HEK293T (cell line): ENCODE measurements at regions not wholly inside any gene's neighbourhood (a gene's known extent, or its start where the extent isn't known, plus 50 kb on each side); places are given as distances from the start of the nearest gene placed in this dataset.
"Not testable (repeated sequence)": the region's sequence is repeated elsewhere in the genome, so short reads cannot be mapped to it uniquely, and the experiment has no call there.

Source experiments
- BHLHE40 ChIP-seq: fragments of 450-650 bp; IDR thresholded peaks from 2 replicates; pipeline ENCODE4 v1.6.1; 2016; ENCODE audit warnings: mild to moderate bottlenecking, moderate library complexity, borderline replicate concordance
- ELF4 ChIP-seq: fragments of 450-650 bp; IDR thresholded peaks from 2 replicates; pipeline ENCODE4 v1.6.1; 2017; ENCODE audit warnings: antibody characterized with exemption
- FOXA1 ChIP-seq: fragments of 450-650 bp; IDR thresholded peaks from 2 replicates; pipeline ENCODE4 v1.6.1; 2016; ENCODE audit warnings: mild to moderate bottlenecking
- FOXK2 ChIP-seq: fragments of 450-650 bp; IDR thresholded peaks from 2 replicates; pipeline ENCODE4 v1.6.1; 2016; ENCODE audit warnings: mild to moderate bottlenecking
- FOXM1 ChIP-seq: fragments of 450-650 bp; IDR thresholded peaks from 2 replicates; pipeline ENCODE4 v1.6.1; 2017; ENCODE audit warnings: mild to moderate bottlenecking, borderline replicate concordance
- HDGF ChIP-seq: fragments of 450-650 bp; IDR thresholded peaks from 2 replicates; pipeline ENCODE4 v1.6.1; 2017; ENCODE audit warnings: antibody characterized with exemption, borderline replicate concordance
- L3MBTL2 ChIP-seq: fragments of 450-650 bp; conservative IDR thresholded peaks from 2 replicates; pipeline ENCODE4 v1.6.1; 2016; ENCODE audit warnings: mild to moderate bottlenecking
- LEF1 ChIP-seq: fragments of 450-650 bp; IDR thresholded peaks from 2 replicates; pipeline ENCODE4 v1.6.1; 2017; ENCODE audit warnings: mild to moderate bottlenecking, borderline replicate concordance
- NFRKB ChIP-seq: fragments of 450-650 bp; IDR thresholded peaks from 2 replicates; pipeline ENCODE4 v1.6.1; 2016; ENCODE audit warnings: mild to moderate bottlenecking, moderate library complexity
- SP1 ChIP-seq: fragments of 450-650 bp; IDR thresholded peaks from 2 replicates; pipeline ENCODE4 v1.6.1; 2017
- SUZ12 ChIP-seq: fragments of 450-650 bp; IDR thresholded peaks from 2 replicates; pipeline ENCODE4 v1.6.1; 2016; ENCODE audit warnings: mild to moderate bottlenecking
- TARDBP ChIP-seq: fragments of 450-650 bp; IDR thresholded peaks from 2 replicates; pipeline ENCODE4 v1.6.1; 2016
- ZNF384 ChIP-seq: fragments of 450-650 bp; IDR thresholded peaks from 2 replicates; pipeline ENCODE4 v1.6.1; 2016
- TF ChIP-seq, protein P1 (sequence below): fragments of 450-650 bp; IDR thresholded peaks from 2 replicates; pipeline ENCODE4 v1.6.1; 2016

GRCh38 chr3:8178516-8178915 is 323.1 kb upstream of the LMCD1 start:
- TF ChIP-seq FOXK2, NFRKB, FOXM1, TARDBP, FOXA1, SP1, L3MBTL2, HDGF, BHLHE40, SUZ12, ZNF384, ELF4, LEF1: not testable (repeated sequence)
- TF ChIP-seq, protein P1, sequence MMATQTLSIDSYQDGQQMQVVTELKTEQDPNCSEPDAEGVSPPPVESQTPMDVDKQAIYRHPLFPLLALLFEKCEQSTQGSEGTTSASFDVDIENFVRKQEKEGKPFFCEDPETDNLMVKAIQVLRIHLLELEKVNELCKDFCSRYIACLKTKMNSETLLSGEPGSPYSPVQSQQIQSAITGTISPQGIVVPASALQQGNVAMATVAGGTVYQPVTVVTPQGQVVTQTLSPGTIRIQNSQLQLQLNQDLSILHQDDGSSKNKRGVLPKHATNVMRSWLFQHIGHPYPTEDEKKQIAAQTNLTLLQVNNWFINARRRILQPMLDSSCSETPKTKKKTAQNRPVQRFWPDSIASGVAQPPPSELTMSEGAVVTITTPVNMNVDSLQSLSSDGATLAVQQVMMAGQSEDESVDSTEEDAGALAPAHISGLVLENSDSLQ: not testable (repeated sequence)
